GM18508 (cell line): ENCODE measurements at regions not wholly inside any gene's neighbourhood (a gene's known extent, or its start where the extent isn't known, plus 50 kb on each side); places are given as distances from the start of the nearest gene placed in this dataset.

Experiments
- ATAC-seq: cut with Tn5 transposase; IDR thresholded peaks from one replicate; pipeline ENCODE4 v1.9.1; 2021; ENCODE audit warnings: moderate number of reproducible peaks; ENCODE audit not compliant: insufficient read depth, unreplicated experiment

GRCh38 chr18:60319129-60319528 lies 53.4 kb downstream of the MC4R start:
- ATAC-seq = no peak

GRCh38 chr18:60311676-60312360 lies 60.8 kb downstream of the MC4R start:
- no peak for ATAC-seq

- no peak for ATAC-seq
These were observed 76.9 kb downstream of the MC4R start for GRCh38 chr18:60295674-60296073.

- ATAC-seq = no peak
These were observed 80.4 kb downstream of the MC4R start for GRCh38 chr18:60292186-60292585.

- ATAC-seq = no peak
These were observed 93.2 kb downstream of the MC4R start for GRCh38 chr18:60279391-60279790.

- ATAC-seq = no peak
These were observed 94.6 kb downstream of the MC4R start for GRCh38 chr18:60277855-60278480.

- no peak for ATAC-seq
These were observed 105.0 kb downstream of the MC4R start for GRCh38 chr18:60267391-60268058.

GRCh38 chr18:60266558-60266957 lies 106.0 kb downstream of the MC4R start:
- no peak for ATAC-seq

GRCh38 chr18:60259052-60259681 lies 113.4 kb downstream of the MC4R start:
- ATAC-seq = no peak

- no peak for ATAC-seq
These were observed 123.2 kb downstream of the MC4R start for GRCh38 chr18:60249388-60249787.

GRCh38 chr18:60248336-60249330 lies 123.9 kb downstream of the MC4R start:
- no peak for ATAC-seq

GRCh38 chr18:60247103-60247502 lies 125.5 kb downstream of the MC4R start:
- ATAC-seq = peak; percentile 81

- ATAC-seq = peak; percentile 60
These were observed 126.0 kb downstream of the MC4R start for GRCh38 chr18:60246606-60247005.

- no peak for ATAC-seq
These were observed 127.5 kb downstream of the MC4R start for GRCh38 chr18:60245096-60245495.

- peak; percentile 93 for ATAC-seq
These were observed 133.4 kb downstream of the MC4R start for GRCh38 chr18:60239024-60239710.

GRCh38 chr18:60235164-60235563 lies 137.4 kb downstream of the MC4R start:
- no peak for ATAC-seq

GRCh38 chr18:60232541-60232940 lies 140.0 kb downstream of the MC4R start:
- ATAC-seq = no peak

GRCh38 chr18:60228609-60229595 lies 143.7 kb downstream of the MC4R start:
- no peak for ATAC-seq
